GM19239 (cell line): ENCODE measurements at regions not wholly inside any gene's neighbourhood (a gene's known extent, or its start where the extent isn't known, plus 50 kb on each side); places are given as distances from the start of the nearest gene placed in this dataset.
"Not testable (repeated sequence)": the region's sequence is repeated elsewhere in the genome, so short reads cannot be mapped to it uniquely, and the experiment has no call there.

Experiments
- DNase-seq: peaks from one replicate; pipeline ENCODE4 v3.0.0; 2011; ENCODE audit warnings: low spot score; ENCODE audit not compliant: insufficient read length
- FAIRE-seq: peaks from 2 replicates; lab custom pipeline; 2011; peaks lifted over from hg19 to GRCh38; lab: Jason Lieb, UNC

GRCh38 chr5:12626556-12626955 lies 722.3 kb upstream of the CTNND2 start:
- no peak for FAIRE-seq

DNA sequence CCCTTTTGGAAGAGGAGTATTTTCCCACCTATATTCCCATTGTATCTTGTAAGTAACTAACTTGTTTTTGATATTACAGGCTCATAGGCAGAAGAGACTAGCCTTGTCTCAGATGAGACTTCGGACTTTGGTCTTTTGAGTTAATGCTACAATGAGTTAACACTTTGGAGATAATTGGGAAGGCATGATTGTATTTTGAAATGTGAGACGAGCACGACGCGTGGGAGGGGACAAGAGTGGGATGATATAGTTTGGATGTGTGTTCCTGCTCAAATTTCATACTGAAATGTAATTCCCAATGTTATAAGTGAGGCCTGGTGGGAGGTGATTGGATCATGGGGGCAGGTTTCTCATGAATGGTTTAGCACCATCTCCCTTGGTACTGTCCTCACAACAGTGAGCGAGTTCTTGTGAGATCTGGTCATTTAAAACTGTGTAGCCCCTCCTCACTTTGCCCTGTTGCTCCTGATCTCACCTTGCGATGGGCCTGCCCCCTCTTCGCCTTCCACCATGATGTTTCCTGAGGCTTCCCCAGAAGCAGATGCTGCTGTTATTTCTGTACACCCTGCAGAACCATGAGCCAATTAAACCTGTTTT lies 721.5 kb upstream of the CTNND2 start:
- DNase-seq (no peak), FAIRE-seq (no peak)

More at GRCh38 chr5:12626556-12626955, 722.3 kb upstream of the CTNND2 start:
- DNase-seq = no peak

- FAIRE-seq (no peak), DNase-seq (no peak)
These were observed 720.7 kb upstream of the CTNND2 start for GRCh38 chr5:12624776-12625560.

DNA sequence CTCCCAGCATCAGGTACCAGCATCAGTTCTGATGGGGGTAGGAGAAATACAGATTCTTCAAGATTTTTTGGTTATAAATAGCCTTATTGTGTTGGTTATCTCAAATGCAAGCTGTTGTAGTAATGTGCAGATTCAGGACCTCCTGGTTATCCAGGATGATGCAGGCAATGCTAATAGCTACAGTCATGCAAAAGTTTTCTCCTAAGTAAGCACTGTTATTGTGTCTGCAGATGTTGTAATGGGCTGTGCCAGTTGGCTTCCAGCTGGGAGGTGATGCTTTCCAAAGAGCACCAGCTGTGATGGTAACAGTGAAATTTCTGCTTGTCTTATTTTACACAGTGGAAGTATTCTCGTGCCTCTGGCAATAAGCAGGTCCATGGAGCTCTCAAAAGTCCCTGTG lies 719.2 kb upstream of the CTNND2 start:
- DNase-seq (no peak), FAIRE-seq (no peak)

DNA sequence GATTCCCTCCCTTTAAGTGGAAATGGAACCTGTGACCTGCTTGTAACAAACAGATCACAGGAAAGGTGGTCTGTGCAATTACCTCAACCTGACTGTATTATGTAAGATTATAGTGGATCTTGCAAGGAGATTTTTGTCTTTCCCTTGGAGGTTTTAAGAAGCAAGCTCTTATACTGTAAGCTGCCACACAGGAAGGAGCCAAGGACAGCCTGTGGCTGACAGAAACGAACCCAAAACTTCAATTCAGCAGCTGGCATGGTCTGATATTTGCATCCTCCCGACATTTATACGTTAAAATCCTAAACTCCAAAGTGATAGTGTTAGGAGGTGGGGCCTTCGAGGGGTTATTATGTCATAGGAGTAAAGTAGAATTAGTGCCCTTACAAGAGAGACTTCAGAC lies 711.8 kb upstream of the CTNND2 start:
- FAIRE-seq = no peak
- DNase-seq = no peak

DNA sequence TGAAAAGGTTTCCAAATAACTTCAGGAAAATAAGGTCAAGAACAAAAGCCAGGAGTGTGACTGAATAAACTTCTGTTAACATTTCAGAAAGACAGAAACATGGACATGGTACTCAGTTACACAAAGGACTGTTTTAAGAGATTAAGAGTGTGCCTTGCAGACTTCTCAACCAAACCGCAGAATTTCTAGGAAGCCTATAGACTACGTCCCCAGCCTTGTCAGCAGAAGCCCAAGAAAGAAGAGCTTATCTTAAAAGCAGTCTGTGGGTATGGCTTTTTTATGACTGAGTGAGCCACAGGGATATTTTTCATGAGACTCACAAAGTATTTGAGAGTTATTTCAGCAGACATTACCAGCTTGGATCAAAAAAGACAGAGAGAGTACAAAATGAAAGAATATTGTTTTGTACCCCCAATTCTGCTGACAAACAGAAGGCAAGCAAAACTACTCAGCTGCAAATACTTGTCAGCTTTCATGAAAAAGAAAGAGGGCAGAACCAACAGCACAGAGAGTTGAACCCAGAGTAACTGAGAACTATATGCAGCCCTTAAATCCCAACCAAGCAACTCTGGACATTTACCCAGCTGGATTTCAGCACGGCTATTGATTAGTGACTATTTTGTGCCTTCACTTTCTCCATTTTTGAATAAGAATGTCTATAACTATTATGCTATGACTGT lies 711.0 kb upstream of the CTNND2 start:
- FAIRE-seq (no peak), DNase-seq (no peak)

GRCh38 chr5:12614608-12615007 lies 710.4 kb upstream of the CTNND2 start:
- DNase-seq (no peak), FAIRE-seq (no peak)

GRCh38 chr5:12611132-12611531 lies 706.9 kb upstream of the CTNND2 start:
- FAIRE-seq (no peak), DNase-seq (no peak)

GRCh38 chr5:12607817-12608216 lies 703.6 kb upstream of the CTNND2 start:
- not testable (repeated sequence) for FAIRE-seq

DNA sequence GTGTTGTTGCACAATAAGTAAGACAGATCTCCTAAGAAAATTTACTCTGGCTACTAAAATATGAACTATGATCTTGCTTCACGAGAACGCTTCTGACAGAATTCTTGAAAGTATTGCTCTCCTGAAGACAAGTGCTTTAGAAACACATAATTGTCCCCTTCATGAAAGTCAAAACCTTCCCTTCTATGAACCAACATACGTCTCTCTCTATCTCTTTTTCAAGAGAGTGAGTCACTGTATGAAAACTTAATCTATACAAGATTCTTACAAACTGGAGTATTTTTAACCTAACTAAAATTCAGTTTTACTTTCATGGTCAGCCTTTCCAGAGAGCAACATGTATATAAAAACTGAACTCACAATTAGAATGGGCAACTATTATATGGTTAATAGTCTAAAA lies 688.0 kb upstream of the CTNND2 start:
- DNase-seq (no peak), FAIRE-seq (no peak)

More at GRCh38 chr5:12607817-12608216, 703.6 kb upstream of the CTNND2 start:
- not testable (repeated sequence) for DNase-seq

GRCh38 chr5:12586406-12586805 lies 682.2 kb upstream of the CTNND2 start:
- no peak for FAIRE-seq
- no peak for DNase-seq

DNA sequence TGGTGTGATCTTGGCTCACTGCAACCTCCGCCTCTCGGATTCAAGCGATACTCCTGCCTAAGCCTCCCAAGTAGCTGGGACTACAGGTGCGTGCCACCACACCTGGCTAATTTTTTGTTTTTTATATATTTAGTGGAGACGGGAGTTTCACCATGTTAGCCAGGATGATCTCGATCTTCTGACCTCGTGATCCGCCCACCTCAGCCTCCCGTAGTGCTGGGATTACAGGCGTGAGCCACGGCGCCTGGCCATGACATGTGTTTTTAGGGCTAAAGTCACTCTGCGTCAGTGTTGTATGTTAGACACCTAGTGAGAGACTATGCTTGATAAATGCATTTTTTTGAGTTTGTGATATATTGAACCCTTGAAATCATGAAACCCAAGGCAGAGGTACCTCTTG lies 674.6 kb upstream of the CTNND2 start:
- not testable (repeated sequence) for DNase-seq, FAIRE-seq

DNA sequence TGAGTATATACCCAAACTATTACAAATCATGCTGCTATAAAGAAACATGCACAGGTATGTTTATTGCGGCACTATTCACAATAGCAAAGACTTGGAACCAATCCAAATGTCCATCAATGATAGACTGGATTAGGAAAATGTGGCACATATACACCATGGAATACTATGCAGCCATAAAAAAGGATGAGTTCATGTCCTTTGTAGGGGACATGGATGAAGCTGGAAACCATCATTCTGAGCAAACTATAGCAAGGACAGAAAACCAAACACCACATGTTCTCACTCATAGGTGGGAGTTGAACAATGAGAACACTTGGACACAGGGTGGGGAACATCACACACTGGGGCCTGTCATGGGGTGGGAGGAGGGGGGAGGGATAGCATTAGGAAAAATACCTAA lies 672.7 kb upstream of the CTNND2 start:
- FAIRE-seq = not testable (repeated sequence)

GRCh38 chr5:12574298-12575093 lies 670.2 kb upstream of the CTNND2 start:
- DNase-seq, FAIRE-seq: not testable (repeated sequence)

More for the DNA sequence above, 672.7 kb upstream of the CTNND2 start:
- not testable (repeated sequence) for DNase-seq

- not testable (repeated sequence) for FAIRE-seq, DNase-seq
These were observed 669.7 kb upstream of the CTNND2 start for GRCh38 chr5:12573916-12574297.

DNA sequence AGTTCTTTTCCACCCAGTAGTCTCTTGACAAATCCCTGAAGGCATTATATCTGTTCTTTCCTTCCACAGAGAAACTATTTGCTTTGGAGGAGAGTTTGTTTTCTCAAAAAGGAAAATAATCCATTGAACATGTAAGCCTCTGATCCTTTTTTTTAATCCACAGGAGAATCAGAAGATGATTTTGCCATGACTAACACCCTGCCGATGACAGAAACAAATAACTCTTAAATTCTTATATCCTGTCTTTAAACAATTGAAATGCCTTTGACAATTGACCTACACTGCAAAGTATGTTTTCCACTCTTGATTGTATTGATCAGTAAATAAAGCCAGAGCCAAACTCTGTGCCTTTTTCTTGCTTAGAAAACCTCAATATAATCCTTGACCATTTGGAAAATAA lies 666.4 kb upstream of the CTNND2 start:
- DNase-seq (no peak), FAIRE-seq (no peak)

- DNase-seq = no peak
- no peak for FAIRE-seq
These were observed 662.2 kb upstream of the CTNND2 start for GRCh38 chr5:12566441-12566840.

- no peak for DNase-seq
- no peak for FAIRE-seq
These were observed 652.8 kb upstream of the CTNND2 start for GRCh38 chr5:12557012-12557411.

GRCh38 chr5:12526113-12526512 lies 621.9 kb upstream of the CTNND2 start:
- FAIRE-seq = no peak
- no peak for DNase-seq

DNA sequence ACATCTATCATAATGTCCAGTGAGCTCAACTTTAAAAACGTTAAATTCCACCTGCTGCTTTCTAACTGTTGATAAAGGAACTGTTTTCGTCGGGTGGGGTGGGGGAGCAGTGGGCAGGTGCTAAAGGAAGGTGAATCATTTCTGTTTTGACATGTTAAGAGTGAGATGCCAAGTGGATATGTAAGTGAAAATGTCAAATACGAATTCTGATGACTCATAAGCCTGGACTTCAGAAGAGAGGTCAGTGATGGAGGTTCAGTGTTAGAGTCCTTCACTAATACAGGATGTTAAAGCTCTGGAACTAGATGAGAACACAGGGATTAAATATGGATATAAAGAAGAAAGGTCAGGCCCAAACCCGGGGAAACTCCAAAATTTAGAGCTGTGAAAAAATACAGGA lies 617.9 kb upstream of the CTNND2 start:
- no peak for FAIRE-seq
- DNase-seq = no peak
